ENCODE measurements at regions not wholly inside any gene's neighbourhood (a gene's known extent, or its start where the extent isn't known, plus 50 kb on each side); places are given as distances from the start of the nearest gene placed in this dataset.

DNA sequence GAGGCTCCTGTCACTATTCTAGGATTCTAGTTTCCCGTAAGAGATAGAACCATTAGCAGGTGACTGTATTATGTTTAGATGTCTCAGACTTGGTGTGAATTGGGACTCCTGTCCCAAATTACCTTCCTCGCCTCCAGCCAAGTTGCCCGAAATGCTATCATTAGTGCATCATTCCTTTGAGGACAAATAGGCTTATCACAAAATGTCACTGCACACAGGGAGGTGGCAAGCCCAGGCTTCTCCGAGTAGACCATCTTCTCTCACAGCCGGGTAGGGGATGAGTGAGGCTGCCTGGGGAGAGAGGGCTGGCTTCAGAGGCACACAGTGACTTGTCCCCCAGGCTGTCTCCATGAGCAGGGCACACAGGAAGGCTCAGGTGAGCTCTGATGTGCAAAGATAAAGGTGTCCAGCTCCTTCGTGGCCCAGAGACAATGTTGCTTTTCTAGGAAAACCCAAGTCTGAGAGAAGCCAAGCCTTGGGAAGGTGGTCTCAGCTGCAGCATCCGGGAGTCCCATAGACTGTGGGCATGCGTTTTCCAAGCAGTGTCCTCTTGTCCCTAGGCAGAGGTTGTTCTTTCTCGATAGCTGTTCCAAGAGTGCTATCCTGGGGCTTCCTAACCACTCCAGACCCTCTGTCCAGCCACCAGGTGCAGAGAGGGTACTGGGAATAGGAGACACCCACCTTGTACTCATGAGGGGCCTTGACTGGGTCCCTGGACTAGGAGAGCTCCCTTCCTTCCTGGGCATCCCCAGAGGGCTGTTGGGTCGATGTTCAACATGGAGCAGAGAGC lies 163.1 kb upstream of the TSHZ3 start:
- Histone ChIP-seq H3K9me3 (ENCODE audit: low read length) (peaks cover 35% of the 10 kb centered on the region), H3K4me2 (ENCODE audit: low read depth, low read length) (no peak overlapping the region), H3K36me3 (replicated peaks in 1 of 2; ENCODE audit: control insufficient read depth in 1 of 2, insufficient read depth in 2 of 2, low read length in 2 of 2) (no peaks in the 10 kb centered on the region; a peak in 1 of 5 replicates), H3K4me1 (ENCODE audit: insufficient read depth, low read length) (no peaks in the 10 kb centered on the region), H3K27me3 (ENCODE audit: control insufficient read depth in 1 of 2, insufficient read depth in 2 of 2, low read length in 2 of 2) (no peaks in the 10 kb centered on the region), H3K4me3 (replicated peaks in 1 of 3; ENCODE audit: insufficient read depth in 1 of 3, low read depth in 2 of 3, low read length in 3 of 3) (no peak overlapping the region), H2AFZ (ENCODE audit: low read length) (no peak overlapping the region), H3K9ac (ENCODE audit: insufficient read depth, low read depth, low read length) (no peak overlapping the region), H3K27ac (ENCODE audit: extremely low read length, insufficient read depth, low read length) (no peak overlapping the region), H3K79me2 (ENCODE audit: insufficient read depth, low read length) (no peaks in the 10 kb centered on the region), H4K20me1 (ENCODE audit: insufficient read depth, low read length) (no peaks in the 10 kb centered on the region)
- FAIRE-seq (no peak), ATAC-seq (no peak), DNase-seq (ENCODE audit: low spot score) (no peak)
- WGBS (ENCODE audit: low lambda C conversion rate), result 7% methylated on average over 10 of the region's 10 CpGs
- in situ Hi-C loops (cut with HindIII; ENCODE audit: extremely low pct_ligation_motif_present, low pct_unique_long_range_greater_than_20kb) (no loop called here), intact Hi-C loops (cut with micrococcal nuclease; ENCODE audit: unreplicated experiment) (no loop called here)
- CTCF ChIA-PET (ENCODE audit: low intra/inter-chr PET ratio, low total read pairs), result no interaction called here
- POLR2A ChIA-PET, result no interaction called here
- BruUV-seq (replicated peaks), result no TSS peak
- TF ChIP-seq ZNF879 (CRISPR knock-in tag; IDR thresholded peaks at IDR 0.05) (no peak), MEIS2 (CRISPR knock-in tag; IDR thresholded peaks at IDR 0.05) (no peak), RARG (CRISPR knock-in tag; IDR thresholded peaks at IDR 0.05; ENCODE audit: low read depth) (no peak), ZBTB21 (CRISPR knock-in tag; IDR thresholded peaks at IDR 0.05) (no peak), ZNF772 (CRISPR knock-in tag; IDR thresholded peaks at IDR 0.05) (no peak), EP300 (IDR thresholded peaks at IDR 0.05; ENCODE audit: low read depth in 2 of 2, low read length in 2 of 2) (no peak), EP300 (CRISPR knock-in tag; IDR thresholded peaks at IDR 0.05; ENCODE audit: borderline replicate concordance) (no peak), ZFYVE20 (CRISPR knock-in tag; IDR thresholded peaks at IDR 0.05; ENCODE audit: borderline replicate concordance, low read depth) (no peak), SP2 (CRISPR knock-in tag; IDR thresholded peaks at IDR 0.05) (no peak)
- TF ChIP-seq, protein P1, sequence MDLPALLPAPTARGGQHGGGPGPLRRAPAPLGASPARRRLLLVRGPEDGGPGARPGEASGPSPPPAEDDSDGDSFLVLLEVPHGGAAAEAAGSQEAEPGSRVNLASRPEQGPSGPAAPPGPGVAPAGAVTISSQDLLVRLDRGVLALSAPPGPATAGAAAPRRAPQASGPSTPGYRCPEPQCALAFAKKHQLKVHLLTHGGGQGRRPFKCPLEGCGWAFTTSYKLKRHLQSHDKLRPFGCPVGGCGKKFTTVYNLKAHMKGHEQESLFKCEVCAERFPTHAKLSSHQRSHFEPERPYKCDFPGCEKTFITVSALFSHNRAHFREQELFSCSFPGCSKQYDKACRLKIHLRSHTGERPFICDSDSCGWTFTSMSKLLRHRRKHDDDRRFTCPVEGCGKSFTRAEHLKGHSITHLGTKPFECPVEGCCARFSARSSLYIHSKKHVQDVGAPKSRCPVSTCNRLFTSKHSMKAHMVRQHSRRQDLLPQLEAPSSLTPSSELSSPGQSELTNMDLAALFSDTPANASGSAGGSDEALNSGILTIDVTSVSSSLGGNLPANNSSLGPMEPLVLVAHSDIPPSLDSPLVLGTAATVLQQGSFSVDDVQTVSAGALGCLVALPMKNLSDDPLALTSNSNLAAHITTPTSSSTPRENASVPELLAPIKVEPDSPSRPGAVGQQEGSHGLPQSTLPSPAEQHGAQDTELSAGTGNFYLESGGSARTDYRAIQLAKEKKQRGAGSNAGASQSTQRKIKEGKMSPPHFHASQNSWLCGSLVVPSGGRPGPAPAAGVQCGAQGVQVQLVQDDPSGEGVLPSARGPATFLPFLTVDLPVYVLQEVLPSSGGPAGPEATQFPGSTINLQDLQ (CRISPR knock-in tag; IDR thresholded peaks at IDR 0.05), result no peak
- TF ChIP-seq, protein P2, sequence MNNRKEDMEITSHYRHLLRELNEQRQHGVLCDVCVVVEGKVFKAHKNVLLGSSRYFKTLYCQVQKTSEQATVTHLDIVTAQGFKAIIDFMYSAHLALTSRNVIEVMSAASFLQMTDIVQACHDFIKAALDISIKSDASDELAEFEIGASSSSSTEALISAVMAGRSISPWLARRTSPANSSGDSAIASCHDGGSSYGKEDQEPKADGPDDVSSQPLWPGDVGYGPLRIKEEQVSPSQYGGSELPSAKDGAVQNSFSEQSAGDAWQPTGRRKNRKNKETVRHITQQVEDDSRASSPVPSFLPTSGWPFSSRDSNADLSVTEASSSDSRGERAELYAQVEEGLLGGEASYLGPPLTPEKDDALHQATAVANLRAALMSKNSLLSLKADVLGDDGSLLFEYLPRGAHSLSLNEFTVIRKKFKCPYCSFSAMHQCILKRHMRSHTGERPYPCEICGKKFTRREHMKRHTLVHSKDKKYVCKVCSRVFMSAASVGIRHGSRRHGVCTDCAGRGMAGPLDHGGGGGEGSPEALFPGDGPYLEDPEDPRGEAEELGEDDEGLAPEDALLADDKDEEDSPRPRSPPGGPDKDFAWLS (CRISPR knock-in tag; IDR thresholded peaks at IDR 0.05; ENCODE audit: borderline replicate concordance), result no peak
- TF ChIP-seq, protein P3, sequence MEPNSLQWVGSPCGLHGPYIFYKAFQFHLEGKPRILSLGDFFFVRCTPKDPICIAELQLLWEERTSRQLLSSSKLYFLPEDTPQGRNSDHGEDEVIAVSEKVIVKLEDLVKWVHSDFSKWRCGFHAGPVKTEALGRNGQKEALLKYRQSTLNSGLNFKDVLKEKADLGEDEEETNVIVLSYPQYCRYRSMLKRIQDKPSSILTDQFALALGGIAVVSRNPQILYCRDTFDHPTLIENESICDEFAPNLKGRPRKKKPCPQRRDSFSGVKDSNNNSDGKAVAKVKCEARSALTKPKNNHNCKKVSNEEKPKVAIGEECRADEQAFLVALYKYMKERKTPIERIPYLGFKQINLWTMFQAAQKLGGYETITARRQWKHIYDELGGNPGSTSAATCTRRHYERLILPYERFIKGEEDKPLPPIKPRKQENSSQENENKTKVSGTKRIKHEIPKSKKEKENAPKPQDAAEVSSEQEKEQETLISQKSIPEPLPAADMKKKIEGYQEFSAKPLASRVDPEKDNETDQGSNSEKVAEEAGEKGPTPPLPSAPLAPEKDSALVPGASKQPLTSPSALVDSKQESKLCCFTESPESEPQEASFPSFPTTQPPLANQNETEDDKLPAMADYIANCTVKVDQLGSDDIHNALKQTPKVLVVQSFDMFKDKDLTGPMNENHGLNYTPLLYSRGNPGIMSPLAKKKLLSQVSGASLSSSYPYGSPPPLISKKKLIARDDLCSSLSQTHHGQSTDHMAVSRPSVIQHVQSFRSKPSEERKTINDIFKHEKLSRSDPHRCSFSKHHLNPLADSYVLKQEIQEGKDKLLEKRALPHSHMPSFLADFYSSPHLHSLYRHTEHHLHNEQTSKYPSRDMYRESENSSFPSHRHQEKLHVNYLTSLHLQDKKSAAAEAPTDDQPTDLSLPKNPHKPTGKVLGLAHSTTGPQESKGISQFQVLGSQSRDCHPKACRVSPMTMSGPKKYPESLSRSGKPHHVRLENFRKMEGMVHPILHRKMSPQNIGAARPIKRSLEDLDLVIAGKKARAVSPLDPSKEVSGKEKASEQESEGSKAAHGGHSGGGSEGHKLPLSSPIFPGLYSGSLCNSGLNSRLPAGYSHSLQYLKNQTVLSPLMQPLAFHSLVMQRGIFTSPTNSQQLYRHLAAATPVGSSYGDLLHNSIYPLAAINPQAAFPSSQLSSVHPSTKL (CRISPR knock-in tag; IDR thresholded peaks at IDR 0.05), result no peak
- TF ChIP-seq, protein P4, sequence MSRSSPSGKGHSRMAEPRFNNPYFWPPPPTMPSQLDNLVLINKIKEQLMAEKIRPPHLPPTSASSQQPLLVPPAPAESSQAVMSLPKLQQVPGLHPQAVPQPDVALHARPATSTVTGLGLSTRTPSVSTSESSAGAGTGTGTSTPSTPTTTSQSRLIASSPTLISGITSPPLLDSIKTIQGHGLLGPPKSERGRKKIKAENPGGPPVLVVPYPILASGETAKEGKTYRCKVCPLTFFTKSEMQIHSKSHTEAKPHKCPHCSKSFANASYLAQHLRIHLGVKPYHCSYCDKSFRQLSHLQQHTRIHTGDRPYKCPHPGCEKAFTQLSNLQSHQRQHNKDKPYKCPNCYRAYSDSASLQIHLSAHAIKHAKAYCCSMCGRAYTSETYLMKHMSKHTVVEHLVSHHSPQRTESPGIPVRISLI (CRISPR knock-in tag; IDR thresholded peaks at IDR 0.05; ENCODE audit: borderline replicate concordance), result no peak

All from HepG2 (cell line).